Colon (tissue), 2 donors: ENCODE measurements at regions not wholly inside any gene's neighbourhood (a gene's known extent, or its start where the extent isn't known, plus 50 kb on each side); places are given as distances from the start of the nearest gene placed in this dataset.
A peak's percentile ranks its signal among the peaks of the same experiment; 100 is the strongest.
"Not testable (repeated sequence)": the region's sequence is repeated elsewhere in the genome, so short reads cannot be mapped to it uniquely, and the experiment has no call there.

Source experiments
- FAIRE-seq: peaks from 2 replicates; lab custom pipeline; 2012; peaks lifted over from hg19 to GRCh38; lab: Jason Lieb, UNC
- donor health status: control.
- donor health status: control.

GRCh38 chr4:130012806-130013205 lies 916.9 kb downstream of the C4orf33 start:
- FAIRE-seq = not testable (repeated sequence)

GRCh38 chr4:130021706-130022105 lies 925.8 kb downstream of the C4orf33 start:
- no peak for FAIRE-seq

DNA sequence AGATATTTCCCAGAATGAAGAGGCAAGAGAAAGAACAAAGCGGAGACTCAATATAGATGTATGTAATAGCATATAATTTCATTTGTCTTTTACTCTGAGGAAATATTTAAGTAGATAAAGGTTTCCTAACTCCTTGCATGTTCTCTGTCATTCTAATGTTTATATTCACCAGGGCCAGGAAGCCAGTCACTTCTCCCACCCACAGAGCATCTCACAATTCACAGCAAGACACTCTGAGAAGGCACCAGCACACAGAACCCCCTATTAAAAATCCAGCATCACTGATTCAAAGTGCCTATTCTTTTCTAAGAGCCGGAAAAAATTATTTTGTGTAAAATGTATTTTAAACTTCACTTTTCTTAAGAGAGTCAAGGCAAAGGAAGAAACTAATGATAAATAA lies 927.1 kb downstream of the C4orf33 start:
- FAIRE-seq = no peak

DNA sequence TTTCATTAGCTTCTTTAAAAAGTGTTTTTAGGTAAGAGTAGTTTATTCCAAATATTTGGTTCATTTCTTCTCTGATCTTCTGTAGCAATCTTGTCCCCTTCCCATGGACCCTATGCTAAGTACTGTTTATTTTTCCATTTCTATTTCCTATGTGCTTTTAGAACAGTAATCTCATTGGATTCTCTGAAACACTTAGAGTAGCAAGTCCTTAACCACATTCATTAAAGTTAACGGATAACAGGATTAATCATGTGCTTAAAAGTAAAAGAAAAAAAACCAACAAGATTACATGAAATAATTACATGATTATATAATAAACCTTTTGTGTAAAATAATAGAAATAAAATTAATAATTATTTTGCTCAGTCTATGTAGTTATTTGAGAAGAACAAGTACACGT lies 929.7 kb downstream of the C4orf33 start:
- peak; percentile 47 for FAIRE-seq

GRCh38 chr4:130026185-130026584 lies 930.2 kb downstream of the C4orf33 start:
- FAIRE-seq = no peak

DNA sequence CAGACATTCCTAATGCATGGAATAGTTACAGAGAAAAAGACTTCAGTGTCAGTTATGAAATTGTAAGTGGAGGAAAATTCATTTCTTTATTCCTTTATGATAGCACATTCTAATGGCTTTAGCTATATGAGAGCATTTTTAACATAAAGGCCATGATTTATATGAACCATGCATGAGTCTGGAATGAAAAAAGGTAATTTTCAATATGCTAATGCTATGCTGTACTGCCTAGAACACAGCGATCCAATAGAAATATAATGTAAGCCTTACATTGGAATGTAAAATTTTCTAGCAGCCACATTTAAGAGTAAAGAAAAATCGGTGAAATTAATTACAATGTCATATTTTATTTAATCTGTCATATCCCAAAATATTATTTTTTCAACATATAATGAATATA lies 932.0 kb downstream of the C4orf33 start:
- peak; percentile 18 for FAIRE-seq

DNA sequence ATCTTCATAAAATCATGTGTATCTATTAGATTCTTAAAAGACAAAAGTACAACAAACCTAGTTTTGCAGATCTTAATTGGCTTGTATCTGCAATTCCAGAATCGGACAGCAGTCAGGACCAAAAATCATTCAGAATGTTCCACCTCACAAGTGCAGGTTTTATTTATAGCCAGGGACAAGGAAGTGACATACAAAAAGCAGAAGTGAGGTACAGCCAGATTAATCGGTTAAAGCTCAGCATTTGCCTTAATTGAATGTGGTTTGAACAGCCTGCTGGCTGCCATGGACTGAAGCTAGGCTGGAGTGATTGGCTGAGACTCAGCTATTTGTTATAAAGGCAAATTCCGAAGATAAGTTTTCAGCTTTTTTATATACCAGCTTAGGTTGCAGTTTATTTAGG lies 932.6 kb downstream of the C4orf33 start:
- FAIRE-seq = no peak

- FAIRE-seq = no peak
These were observed 933.5 kb downstream of the C4orf33 start for GRCh38 chr4:130029442-130029841.

DNA sequence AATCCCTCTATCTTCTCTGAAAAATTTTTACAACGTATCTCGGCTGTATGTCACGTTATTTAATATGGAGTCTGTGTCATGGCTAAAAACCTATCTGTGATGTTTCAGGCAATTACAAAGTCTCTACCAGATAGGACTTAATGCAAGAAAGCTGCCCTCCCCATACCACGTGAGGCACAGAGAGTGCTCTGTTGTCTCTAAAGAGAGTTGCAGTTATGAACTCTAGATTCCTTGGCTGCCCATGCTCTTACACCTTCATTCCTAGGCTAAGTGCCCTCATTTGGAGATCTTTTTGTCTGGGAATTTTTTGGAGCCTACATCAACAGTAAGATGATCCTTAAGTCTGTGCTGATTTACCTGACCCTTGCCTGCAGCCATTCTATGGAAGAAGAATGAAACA lies 935.9 kb downstream of the C4orf33 start:
- no peak for FAIRE-seq

DNA sequence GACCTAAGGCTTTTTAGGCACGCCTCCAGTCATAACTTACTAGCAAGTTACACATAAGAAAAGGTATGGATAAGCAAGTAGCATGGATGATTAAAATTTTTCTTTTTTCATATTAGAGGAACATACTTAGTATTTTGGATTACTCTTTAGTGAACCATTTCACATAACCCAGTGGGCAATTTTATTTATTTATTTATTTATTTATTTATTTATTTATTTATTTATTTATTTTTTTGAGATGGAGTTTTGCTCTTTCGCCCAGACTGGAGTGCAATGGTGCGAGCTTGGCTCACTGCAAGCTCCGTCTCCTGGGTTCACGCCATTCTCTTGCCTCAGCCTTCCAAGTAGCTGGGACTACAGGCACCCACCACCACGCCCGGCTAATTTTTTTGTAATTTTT lies 937.7 kb downstream of the C4orf33 start:
- not testable (repeated sequence) for FAIRE-seq

- no peak for FAIRE-seq
These were observed 938.9 kb downstream of the C4orf33 start for GRCh38 chr4:130034876-130035275.

DNA sequence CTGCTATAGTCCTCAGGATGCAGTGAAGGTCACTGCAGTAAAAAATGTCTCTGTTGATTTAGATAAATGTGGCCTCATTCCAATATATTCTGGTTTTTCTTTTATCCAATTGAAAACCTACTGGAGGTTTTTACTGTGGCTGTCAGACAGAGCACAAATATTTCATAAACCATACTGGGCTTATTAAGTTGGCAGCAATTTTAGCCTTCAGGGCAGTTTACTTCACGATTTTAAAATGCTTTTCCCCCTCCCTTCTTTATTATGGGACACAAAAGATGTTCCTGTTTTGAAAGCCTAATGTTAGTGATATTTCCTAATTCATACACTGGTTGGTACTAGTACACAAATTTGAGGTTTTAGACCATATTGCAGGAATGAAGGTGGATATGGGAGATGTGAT lies 939.4 kb downstream of the C4orf33 start:
- no peak for FAIRE-seq

DNA sequence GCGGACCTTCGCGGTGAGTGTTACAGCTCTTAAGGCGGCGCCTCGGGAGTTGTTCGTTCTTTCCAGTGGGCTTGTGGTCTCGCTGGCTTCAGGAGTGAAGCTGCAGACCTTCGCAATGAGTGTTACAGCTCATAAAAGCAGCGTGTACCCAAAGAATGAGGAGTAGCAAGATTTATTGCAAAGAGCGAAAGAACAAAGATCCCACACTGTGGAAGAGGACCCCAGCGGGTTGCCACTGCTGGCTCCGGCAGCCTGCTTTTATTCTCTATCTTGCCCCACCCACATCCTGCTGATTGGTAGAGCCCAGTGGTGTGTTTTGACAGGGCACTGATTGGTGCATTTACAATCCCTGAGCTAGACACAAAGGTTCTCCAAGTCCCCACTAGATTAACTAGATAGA lies 941.9 kb downstream of the C4orf33 start:
- FAIRE-seq = not testable (repeated sequence)

- not testable (repeated sequence) for FAIRE-seq
These were observed 942.6 kb downstream of the C4orf33 start for GRCh38 chr4:130038540-130038939.

DNA sequence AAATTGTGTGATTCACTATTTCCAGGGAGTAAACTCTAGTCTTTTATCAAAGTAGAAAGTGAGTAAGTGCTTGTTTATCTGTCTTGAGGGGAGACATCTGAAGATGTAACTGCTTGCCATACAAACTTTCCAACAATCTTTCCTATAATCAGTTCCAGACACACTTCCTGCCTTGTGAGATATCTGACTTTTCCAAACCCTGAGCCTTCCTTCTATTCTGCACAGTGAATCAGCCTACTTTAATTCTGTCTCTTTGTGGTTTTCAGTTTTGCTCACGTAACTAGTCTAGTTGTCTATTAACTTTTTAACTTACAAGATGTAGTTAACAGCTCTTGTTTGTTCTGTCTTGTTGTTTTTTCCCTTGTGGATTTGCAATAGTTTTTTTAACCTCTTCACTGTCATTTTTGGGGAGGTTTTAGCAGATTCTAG lies 947.8 kb downstream of the C4orf33 start:
- FAIRE-seq = no peak

- no peak for FAIRE-seq
These were observed 949.0 kb downstream of the C4orf33 start for GRCh38 chr4:130044788-130045531.

DNA sequence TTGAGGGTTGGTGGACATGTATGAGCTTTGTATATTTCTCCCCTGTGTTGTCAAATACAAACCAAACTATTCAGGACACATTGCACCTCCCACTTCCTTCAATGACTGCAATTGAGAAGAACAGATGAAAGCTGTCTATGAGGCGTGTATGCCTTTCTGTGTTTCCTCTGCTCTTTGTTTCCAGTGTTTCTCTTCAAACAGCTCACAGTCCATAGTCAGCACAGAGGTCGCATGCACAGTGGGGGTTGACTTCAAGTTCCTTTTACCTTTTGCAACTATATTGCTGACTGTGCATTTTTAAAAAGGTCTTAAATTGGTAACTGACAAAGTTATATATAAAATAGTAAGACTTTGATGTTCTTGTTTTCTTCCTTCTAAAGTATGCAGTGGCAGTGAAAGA lies 957.8 kb downstream of the C4orf33 start:
- no peak for FAIRE-seq

- FAIRE-seq = no peak
These were observed 959.0 kb downstream of the C4orf33 start for GRCh38 chr4:130054908-130055307.

DNA sequence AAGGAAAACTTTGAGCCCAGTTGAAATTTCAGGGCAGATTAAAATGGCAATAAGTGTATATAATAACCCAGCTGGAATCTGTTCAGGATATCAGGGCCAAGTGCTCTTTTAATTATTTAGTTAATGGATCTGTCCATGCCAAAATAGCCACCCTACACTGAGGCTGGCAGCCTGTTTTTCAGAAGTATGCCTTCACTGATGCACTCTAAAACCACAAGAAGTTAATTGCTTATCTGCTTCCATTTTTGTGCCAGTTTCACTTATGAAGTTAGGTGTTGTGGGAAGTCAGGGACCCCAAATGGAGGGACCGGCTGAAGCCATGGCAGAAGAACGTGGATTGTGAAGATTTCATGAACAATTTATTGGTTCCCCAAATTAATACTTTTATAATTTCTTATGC lies 960.3 kb downstream of the C4orf33 start:
- no peak for FAIRE-seq

DNA sequence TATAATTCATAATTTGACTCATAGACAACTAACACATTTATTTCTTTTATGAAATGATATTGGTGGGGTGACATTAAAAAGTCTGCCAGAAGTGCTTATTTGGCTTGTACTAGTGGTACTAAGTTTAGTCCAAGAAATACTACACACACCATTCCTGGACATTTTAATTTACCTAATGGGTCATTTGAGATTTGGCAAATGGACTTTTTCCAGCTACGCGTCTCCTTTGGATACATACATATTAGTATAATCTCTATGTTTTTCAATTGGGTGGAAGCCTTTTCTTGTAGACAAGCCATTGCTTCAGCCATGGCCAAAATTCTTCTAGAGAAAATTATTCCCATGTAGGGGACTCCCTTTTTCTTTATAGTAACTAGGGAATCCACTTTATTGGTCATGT lies 968.5 kb downstream of the C4orf33 start:
- FAIRE-seq = no peak

- no peak for FAIRE-seq
These were observed 971.5 kb downstream of the C4orf33 start for GRCh38 chr4:130067419-130067818.

GRCh38 chr4:130068072-130068471 lies 972.1 kb downstream of the C4orf33 start:
- FAIRE-seq = no peak

DNA sequence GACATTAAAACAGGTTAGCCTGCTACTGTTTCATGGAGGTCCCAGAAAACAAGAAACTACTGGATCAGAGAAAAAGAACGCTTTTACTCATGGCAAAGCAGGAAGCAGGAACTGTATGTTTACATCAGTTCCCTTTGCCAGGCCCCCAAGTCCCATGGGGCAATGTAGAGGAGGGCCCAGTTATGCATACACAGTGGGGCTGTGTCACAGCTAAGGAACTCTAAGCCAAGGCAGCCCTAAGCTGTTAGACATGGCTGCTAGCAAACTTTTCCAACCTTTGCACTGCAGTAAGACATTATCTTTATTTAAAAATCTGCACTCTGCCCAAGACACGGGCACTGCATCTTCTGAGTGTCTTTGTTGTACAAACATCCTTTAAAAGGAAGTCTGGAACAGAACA lies 975.8 kb downstream of the C4orf33 start:
- FAIRE-seq = no peak

DNA sequence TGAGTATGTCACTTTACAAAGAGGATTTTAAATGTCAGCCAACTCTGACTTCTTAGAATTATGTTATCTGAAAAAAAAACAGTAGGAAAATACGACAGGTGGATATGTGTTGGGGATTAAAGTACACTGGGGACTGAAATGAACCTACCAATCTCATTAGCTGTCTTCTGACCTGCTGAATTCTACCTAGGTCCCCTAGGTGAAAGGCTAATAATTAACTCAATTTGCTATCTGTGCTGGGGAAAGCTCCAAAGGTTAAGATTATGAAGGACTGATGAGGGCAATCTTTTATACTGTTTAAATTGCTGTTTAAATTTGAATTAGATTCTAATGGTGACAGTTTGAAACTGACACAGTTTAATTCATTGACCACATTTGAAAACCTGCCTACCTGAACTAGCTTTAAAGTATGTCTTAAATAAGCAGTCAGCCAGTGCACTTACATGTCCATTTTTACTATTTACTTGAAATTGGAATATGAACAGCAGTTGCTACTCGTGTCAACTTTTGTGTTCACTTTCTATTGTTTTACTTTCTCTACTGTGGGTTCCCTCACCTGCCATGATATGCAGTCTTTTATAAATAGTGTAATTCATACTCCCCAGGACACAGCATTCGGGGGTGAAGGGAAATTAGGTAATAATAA lies 977.3 kb downstream of the C4orf33 start:
- FAIRE-seq = no peak
